NCI-H2227 (cell line): ENCODE measurements at regions not wholly inside any gene's neighbourhood (a gene's known extent, or its start where the extent isn't known, plus 50 kb on each side); places are given as distances from the start of the nearest gene placed in this dataset.
A peak's percentile ranks its signal among the peaks of the same experiment; 100 is the strongest.

Experiments used
- DNase-seq: peaks from one replicate; lab custom pipeline; 2025; ENCODE audit not compliant: unreplicated experiment; lab: John Stamatoyannopoulos, UW

DNA sequence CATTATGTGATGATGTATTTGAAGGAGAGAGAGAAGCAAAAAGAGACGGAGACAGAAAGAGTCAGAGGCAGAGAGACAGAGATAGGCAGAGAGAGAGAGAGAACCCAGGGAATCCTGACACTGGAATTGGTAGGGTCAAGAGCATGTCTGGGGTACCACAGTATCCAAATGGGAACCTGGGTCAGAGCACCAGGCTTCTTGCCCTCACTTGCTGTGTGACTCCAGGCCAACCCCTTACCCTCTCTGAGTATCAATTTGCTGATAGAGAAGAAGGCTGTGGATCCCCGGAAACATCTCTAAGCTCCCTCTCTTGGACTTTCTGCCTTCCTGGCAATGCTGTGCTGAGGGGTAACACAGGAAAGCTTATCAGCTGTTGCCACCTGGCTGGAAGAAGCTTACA is 385.3 kb upstream of the SULF2 start:
- no peak for DNase-seq

DNA sequence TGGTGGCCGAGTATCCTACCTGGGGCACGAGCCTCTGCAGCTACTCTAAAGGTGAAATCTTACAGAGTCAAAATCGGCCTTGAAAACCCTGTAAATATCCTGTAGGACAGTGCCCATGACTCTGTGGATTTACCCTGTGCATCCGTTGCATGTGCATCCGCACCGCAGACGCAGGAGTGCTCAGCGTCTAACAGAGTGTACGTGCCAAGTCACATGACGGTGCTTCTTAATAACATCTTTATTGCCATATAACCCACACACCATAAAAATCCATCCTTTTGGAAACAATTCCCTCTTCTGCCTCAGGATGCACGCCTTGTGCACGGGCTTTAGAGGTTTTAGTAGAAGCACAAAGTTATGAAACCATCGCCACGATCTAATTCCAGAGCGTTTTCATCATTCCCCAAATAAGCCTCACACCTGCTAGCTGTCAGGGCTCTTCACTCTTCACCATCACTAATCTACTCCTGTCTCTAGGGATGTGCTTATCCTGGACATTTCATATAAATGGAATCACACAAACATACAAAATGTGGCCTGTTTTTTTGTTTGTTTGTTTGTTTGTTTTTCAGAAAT is 384.5 kb upstream of the SULF2 start:
- no peak for DNase-seq

DNA sequence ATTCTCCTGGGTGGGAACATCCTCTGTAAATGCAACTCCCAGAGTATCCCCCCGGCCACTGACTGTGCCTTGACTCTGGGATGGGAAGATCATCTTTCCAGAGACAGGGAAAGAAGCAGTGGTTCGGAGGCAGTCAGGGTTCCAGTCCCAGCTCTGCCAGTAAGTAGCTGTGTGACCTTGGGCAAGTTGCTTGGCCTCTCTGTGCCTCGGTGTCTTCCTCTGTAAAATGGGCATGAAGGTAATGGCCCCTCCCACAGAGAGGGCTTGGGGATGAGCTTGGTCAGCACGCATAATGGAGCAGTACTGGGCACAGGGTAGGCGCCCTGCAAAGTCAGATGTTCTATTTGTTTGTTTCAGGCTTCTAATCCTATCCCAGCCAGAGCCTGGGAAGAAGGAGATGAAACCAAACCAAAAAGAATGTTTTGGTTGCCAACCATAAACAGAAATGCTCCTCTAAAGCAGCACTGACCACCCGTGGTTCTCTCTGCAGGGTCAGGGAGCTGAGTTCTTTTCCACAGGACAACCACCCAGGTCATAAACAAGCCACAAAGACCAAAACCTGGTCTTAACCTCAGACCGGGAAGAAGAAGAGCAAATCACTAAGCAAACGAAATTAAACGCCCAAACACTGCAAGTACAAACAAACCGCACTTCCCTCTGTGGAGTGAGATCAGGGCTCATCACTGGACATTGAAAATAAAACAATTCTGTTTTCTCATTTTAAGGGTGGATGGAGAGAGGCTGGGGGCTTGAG is 381.0 kb upstream of the SULF2 start:
- no peak for DNase-seq

GRCh38 chr20:48165401-48165685 is 380.1 kb upstream of the SULF2 start:
- no peak for DNase-seq

- peak; percentile 37 for DNase-seq
Measured at GRCh38 chr20:48164566-48165400, 379.5 kb upstream of the SULF2 start.

- DNase-seq, result no peak
Measured at GRCh38 chr20:48164034-48164433, 378.8 kb upstream of the SULF2 start.

- no peak for DNase-seq
Measured at GRCh38 chr20:48163505-48163904, 378.2 kb upstream of the SULF2 start.

GRCh38 chr20:48162621-48163020 is 377.3 kb upstream of the SULF2 start:
- DNase-seq, result no peak

- no peak for DNase-seq
Measured at GRCh38 chr20:48159145-48160008, 374.1 kb upstream of the SULF2 start.

GRCh38 chr20:48158014-48158413 is 372.7 kb upstream of the SULF2 start:
- no peak for DNase-seq

GRCh38 chr20:48156951-48157700 is 371.8 kb upstream of the SULF2 start:
- DNase-seq, result no peak

DNA sequence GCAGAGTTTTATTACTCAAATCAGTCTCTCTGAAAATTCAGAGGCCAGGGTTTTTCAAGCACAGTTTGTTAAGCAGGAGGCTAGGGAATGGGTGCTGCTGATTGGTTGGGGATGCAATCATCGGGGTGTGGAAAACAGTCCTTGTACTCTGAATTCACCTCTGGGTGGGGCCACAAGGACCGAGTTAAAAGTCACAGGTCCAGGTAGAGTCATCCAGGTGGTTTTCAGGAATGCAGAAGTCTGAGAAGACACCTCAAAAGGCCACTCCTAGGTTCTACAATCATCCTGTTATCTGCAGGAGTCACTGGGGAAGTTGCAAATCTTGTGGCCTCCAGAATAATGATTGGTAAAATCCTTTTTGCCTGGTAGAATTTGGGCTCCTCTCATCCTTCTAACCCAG is 371.2 kb upstream of the SULF2 start:
- DNase-seq, result no peak

DNA sequence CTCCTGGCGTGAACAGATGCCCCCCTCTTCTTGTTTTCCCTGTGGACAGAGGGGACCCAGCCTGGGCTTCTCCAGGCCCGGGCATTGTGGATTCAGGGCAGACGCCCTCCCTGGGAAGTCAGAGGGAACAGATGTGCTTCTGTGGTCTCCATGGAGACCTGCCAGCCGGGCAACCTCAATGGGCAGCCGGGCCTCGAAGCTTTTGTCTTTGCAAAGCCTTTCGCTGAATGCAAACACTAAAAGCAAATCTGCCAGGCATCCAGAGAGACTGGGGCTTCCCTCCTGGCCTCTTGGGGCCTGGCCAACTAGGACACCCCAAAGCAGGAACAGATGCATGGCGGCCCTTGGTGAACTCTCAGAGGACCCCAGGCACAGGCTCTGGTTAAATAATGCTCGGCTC is 370.0 kb upstream of the SULF2 start:
- no peak for DNase-seq

DNA sequence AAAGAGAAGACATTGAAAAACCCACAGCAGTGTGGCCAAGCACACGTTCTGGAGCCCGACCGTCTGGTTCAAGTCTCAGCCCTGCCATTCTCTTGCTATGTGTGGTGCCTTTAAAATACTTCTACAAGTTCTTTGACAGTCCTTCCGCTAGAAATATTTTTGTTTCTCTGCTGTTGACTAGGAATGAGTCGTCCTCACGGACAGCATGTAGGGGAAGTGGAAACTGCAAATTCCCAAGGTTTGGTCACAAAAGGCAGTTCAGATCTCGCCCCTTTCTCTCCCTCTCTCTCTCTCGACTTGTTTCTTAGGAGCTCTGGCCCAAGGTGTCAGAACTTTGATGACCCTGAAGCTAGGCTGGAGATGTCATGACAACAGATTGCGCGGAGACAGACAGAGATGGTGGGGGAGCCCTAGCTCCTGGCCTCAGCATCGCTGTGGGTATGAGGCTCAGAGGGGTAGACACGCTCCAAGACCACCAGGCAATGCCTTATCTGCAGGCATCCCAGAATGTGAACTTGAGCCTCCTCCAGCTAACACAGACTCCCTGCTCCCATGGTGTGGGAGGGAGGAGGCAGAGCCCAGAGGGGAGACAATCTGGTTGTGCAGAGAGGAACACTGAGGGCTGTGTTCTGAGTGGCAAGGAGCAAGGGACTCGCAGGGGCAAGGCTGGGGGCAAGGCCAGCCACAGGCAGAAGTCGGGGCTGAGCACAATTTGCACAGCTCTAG is 368.9 kb upstream of the SULF2 start:
- no peak for DNase-seq

DNA sequence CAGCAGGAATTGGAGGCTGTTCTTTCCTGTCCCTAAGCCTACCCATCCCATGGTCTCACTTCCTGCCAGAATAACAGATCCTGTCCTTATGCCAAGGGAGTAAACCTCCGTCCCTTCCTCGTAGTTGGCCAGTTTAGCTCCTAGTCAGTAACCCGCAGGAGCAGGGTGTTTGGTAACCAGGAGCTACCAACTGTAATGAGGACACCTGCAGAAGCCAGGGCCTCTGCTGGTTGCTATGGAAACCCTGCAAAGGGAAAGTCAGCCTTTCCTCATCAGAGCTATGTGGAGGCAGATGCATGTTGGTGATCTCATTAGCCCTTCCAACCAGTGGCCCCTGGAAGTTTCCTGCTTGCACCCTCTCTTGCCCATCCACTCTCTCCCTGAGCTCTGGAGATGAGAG is 368.2 kb upstream of the SULF2 start:
- peak; percentile 55 for DNase-seq

DNA sequence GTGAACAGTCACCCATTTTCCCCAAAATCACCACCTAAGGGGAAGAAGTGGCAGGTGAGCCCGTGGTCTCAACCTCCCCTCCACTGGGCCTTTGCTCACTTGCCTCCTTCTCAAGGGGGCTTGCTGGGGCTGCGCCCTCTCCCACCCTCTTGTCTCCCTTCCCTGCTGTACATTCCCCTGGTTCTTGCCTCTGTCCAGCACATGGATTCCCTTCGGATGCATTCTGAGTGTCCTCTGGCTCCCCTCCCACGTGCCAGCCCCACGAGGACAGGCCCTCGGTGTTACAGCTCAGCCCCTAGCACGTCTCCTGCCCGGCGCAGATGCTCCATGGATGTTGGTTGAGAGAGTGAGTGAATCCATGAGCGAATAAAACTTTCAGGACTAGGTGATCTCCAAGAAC is 367.8 kb upstream of the SULF2 start:
- no peak for DNase-seq

GRCh38 chr20:48150568-48150967 is 365.3 kb upstream of the SULF2 start:
- DNase-seq, result no peak

- peak; percentile 64 for DNase-seq
Measured at GRCh38 chr20:48149902-48150301, 364.6 kb upstream of the SULF2 start.

GRCh38 chr20:48148916-48149672 is 363.8 kb upstream of the SULF2 start:
- DNase-seq, result no peak
